H1 (cell line): ENCODE measurements at regions not wholly inside any gene's neighbourhood (a gene's known extent, or its start where the extent isn't known, plus 50 kb on each side); places are given as distances from the start of the nearest gene placed in this dataset.

ENCODE experiments used
- CTCF ChIA-PET: fragments of 300-600 bp; sonication (Branson Sonifier 250); formaldehyde crosslinking; loops from one replicate; lab custom pipeline; 2021; ENCODE audit not compliant: partially characterized antibody; lab: Charles Lee
- POLR2A ChIA-PET: fragments of 300-600 bp; sonication (Branson Sonifier 250); formaldehyde crosslinking; loops from one replicate; lab custom pipeline; 2021; ENCODE audit warnings: inconsistent platforms; ENCODE audit not compliant: partially characterized antibody; lab: Charles Lee
- DNase-seq, 2 experiments: peaks; one replicate each; pipeline versions ENCODE4 v3.0.0 to v3.0.0-alpha.2; 2010 to 2022; ENCODE audit warnings: low spot score in 2 of 2, low read depth in 1 of 2, mixed read lengths in 1 of 2
- FAIRE-seq: peaks from 2 replicates; lab custom pipeline; 2011; peaks lifted over from hg19 to GRCh38; lab: Jason Lieb, UNC
- H2AFZ ChIP-seq: 2 replicates; pipeline ENCODE4 v1.8.1; 2012; ENCODE audit warnings: low read length, inconsistent platforms
- H2AK5ac ChIP-seq: 2 replicates; pipeline ENCODE4 v1.6.1; 2013; ENCODE audit warnings: low read depth, low read length
- H2BK120ac ChIP-seq: replicated peaks from 2 replicates; pipeline ENCODE3; 2013; ENCODE audit warnings: low read depth, low read length, inconsistent platforms
- H2BK12ac ChIP-seq: 2 replicates; pipeline ENCODE4 v1.6.1; 2013; ENCODE audit warnings: low read depth, low read length
- H2BK15ac ChIP-seq: 2 replicates; pipeline ENCODE4 v1.6.1; 2013; ENCODE audit warnings: low read length
- H2BK20ac ChIP-seq: 2 replicates; pipeline ENCODE4 v1.6.1; 2013; ENCODE audit warnings: low read length
- H2BK5ac ChIP-seq: 2 replicates; pipeline ENCODE4 v1.6.1; 2013; ENCODE audit warnings: low read depth, low read length
- H3K14ac ChIP-seq: 2 replicates; pipeline ENCODE4 v1.6.1; 2013; ENCODE audit warnings: inconsistent platforms; ENCODE audit not compliant: insufficient read length
- H3K18ac ChIP-seq: 2 replicates; pipeline ENCODE4 v1.6.1; 2013; ENCODE audit warnings: low read length; ENCODE audit errors: extremely low read depth
- H3K23ac ChIP-seq: 2 replicates; pipeline ENCODE4 v1.6.1; 2013; ENCODE audit warnings: inconsistent platforms; ENCODE audit not compliant: insufficient read length
- H3K23me2 ChIP-seq: 2 replicates; pipeline ENCODE4 v1.6.1; 2013; ENCODE audit warnings: low read depth, low read length
- H3K27ac ChIP-seq: 2 replicates; pipeline ENCODE4 v1.6.1; 2011; ENCODE audit warnings: low read depth, low read length, inconsistent platforms
- H3K27me3 ChIP-seq, 4 experiments: replicated peaks in 1 of 4; 1 replicate in 1 of 4; 2 replicates in 3 of 4; pipeline versions ENCODE4 v1.6.1 to v1.8.1; 2011 to 2013; ENCODE audit warnings: low read length in 3 of 4, mild to moderate bottlenecking in 3 of 4, inconsistent platforms in 2 of 4, mixed read lengths in 2 of 4, moderate library complexity in 1 of 4; ENCODE audit not compliant: control insufficient read depth in 3 of 4, insufficient read depth in 3 of 4; ENCODE audit errors: extremely low read depth in 1 of 4
- H3K36me3 ChIP-seq, 4 experiments: 2 replicates each; pipeline versions ENCODE4 v1.6.1 to v1.8.1; 2011 to 2013; ENCODE audit warnings: mild to moderate bottlenecking in 4 of 4, low read length in 3 of 4, moderate library complexity in 2 of 4, control low read depth in 1 of 4, inconsistent platforms in 1 of 4; ENCODE audit not compliant: insufficient read depth in 4 of 4, control insufficient read depth in 2 of 4
- H3K4ac ChIP-seq: replicated peaks from 2 replicates; pipeline ENCODE3; 2013; ENCODE audit warnings: low read length, low read depth, mixed read lengths, inconsistent platforms; ENCODE audit not compliant: insufficient read length
- H3K4me1 ChIP-seq, 4 experiments: replicated peaks in 1 of 4; 1 replicate in 1 of 4; 2 replicates in 3 of 4; pipeline versions ENCODE4 v1.6.1 to v1.8.1; 2011 to 2013; ENCODE audit warnings: low read length in 3 of 4, inconsistent platforms in 2 of 4, mixed read lengths in 1 of 4; ENCODE audit not compliant: insufficient read depth in 4 of 4, control insufficient read depth in 3 of 4
- H3K4me2 ChIP-seq, 2 experiments: 2 replicates each; pipeline versions ENCODE4 v1.6.1 to v1.8.1; 2011 to 2013; ENCODE audit warnings: low read depth in 2 of 2, low read length in 2 of 2, control low read depth in 1 of 2, inconsistent platforms in 1 of 2, mild to moderate bottlenecking in 1 of 2; ENCODE audit not compliant: insufficient read depth in 1 of 2
- H3K4me3 ChIP-seq, 4 experiments: fragments of 200-600, 300-600 bp in 1 of 4; sonication (generic), shearing (Covaris generic), sonication (Bioruptor Twin) in 1 of 4; 2 replicates each; pipeline versions ENCODE4 v1.5.1 to v1.8.1; 2011 to 2016; ENCODE audit warnings: low read length in 4 of 4, low read depth in 3 of 4, control low read depth in 2 of 4, inconsistent platforms in 2 of 4, mild to moderate bottlenecking in 2 of 4, mixed read lengths in 1 of 4, moderate library complexity in 1 of 4; ENCODE audit not compliant: insufficient read depth in 2 of 4; ENCODE audit errors: extremely low read depth in 1 of 4
- H3K56ac ChIP-seq: replicated peaks from 2 replicates; pipeline ENCODE3; 2013; ENCODE audit warnings: low read depth, mild to moderate bottlenecking, mixed read lengths, low read length, inconsistent platforms; ENCODE audit not compliant: insufficient read length
- H3K79me1 ChIP-seq: 2 replicates; pipeline ENCODE4 v1.6.1; 2013; ENCODE audit warnings: low read depth, low read length, control low read depth
- H3K79me2 ChIP-seq, 2 experiments: 2 replicates each; pipeline versions ENCODE4 v1.6.1 to v1.8.1; 2012 to 2013; ENCODE audit warnings: low read length in 2 of 2, mild to moderate bottlenecking in 2 of 2, inconsistent platforms in 1 of 2; ENCODE audit not compliant: insufficient read depth in 2 of 2, control insufficient read depth in 1 of 2
- H3K9ac ChIP-seq, 4 experiments: replicated peaks in 1 of 4; 1 replicate in 1 of 4; 2 replicates in 3 of 4; pipeline versions ENCODE4 v1.6.1 to v1.8.1; 2011 to 2013; ENCODE audit warnings: low read depth in 3 of 4, low read length in 3 of 4, control low read depth in 2 of 4, mild to moderate bottlenecking in 2 of 4, moderate library complexity in 2 of 4, inconsistent platforms in 1 of 4; ENCODE audit errors: extremely low read depth in 1 of 4
- H3K9me3 ChIP-seq, 2 experiments: 2 replicates each; pipeline versions ENCODE4 v1.6.1 to v1.8.1; 2012 to 2013; ENCODE audit warnings: mild to moderate bottlenecking in 2 of 2, moderate library complexity in 2 of 2, control low read depth in 1 of 2, inconsistent platforms in 1 of 2, low read depth in 1 of 2, low read length in 1 of 2, mixed read lengths in 1 of 2; ENCODE audit not compliant: insufficient read depth in 2 of 2
- H4K20me1 ChIP-seq, 2 experiments: replicated peaks in 1 of 2; 2 replicates each; pipeline versions ENCODE3 to v1.8.1; 2011 to 2013; ENCODE audit warnings: inconsistent platforms in 2 of 2, low read length in 2 of 2, mild to moderate bottlenecking in 1 of 2; ENCODE audit not compliant: insufficient read depth in 2 of 2, control insufficient read depth in 1 of 2
- H4K5ac ChIP-seq: 2 replicates; pipeline ENCODE4 v1.6.1; 2013; ENCODE audit warnings: low read length, low read depth, mixed read lengths, inconsistent platforms; ENCODE audit not compliant: insufficient read length
- H4K8ac ChIP-seq: 2 replicates; pipeline ENCODE4 v1.8.0; 2013; ENCODE audit warnings: mild to moderate bottlenecking, moderate library complexity, low read length, inconsistent platforms; ENCODE audit not compliant: insufficient read depth; ENCODE audit errors: extremely low read depth
- H4K91ac ChIP-seq: replicated peaks from 2 replicates; pipeline ENCODE3; 2013; ENCODE audit warnings: low read length, mixed read lengths, inconsistent platforms; ENCODE audit not compliant: insufficient read length
- BCL11A ChIP-seq, 2 experiments: IDR thresholded peaks; one replicate each; pipeline ENCODE4 v1.6.1; 2011; ENCODE audit warnings: low read depth in 2 of 2, low read length in 2 of 2, mild to moderate bottlenecking in 2 of 2
- SIX5 ChIP-seq: IDR thresholded peaks from 2 replicates; pipeline ENCODE4 v1.6.1; 2011; ENCODE audit warnings: mild to moderate bottlenecking, low read depth, low read length
- TBP ChIP-seq: IDR thresholded peaks from 2 replicates; pipeline ENCODE4 v1.6.1; 2011; ENCODE audit warnings: low read depth, low read length, improper control_type of control experiment
- WGBS, 2 experiments: shearing (Covaris generic) in 1 of 2; methylation state at CpG; one replicate each; pipeline versions ENCODE4 v1.1.6 to v1.1.7; 2013 to 2015; ENCODE audit warnings: low lambda C conversion rate in 2 of 2, mixed read lengths in 2 of 2, inconsistent platforms in 1 of 2, low coverage in 1 of 2, missing lambda C conversion rate in 1 of 2; ENCODE audit not compliant: insufficient replicate concordance in 2 of 2, insufficient coverage in 1 of 2, insufficient read length in 1 of 2; ENCODE audit errors: extremely low coverage in 1 of 2, missing lambda C conversion rate in 1 of 2; 5-methylcytosine and 5-hydroxymethylcytosine counted together

- Histone ChIP-seq H3K79me1 (no peaks in the 10 kb centered on the region), H3K23me2 (no peaks in the 10 kb centered on the region), H3K27ac (no peak overlapping the region), H2BK12ac (no peak overlapping the region), H3K79me2 (no peaks in the 10 kb centered on the region), H3K14ac (no peak overlapping the region), H3K36me3 (0 out of 8 replicates have a peak, but pooled peaks cover 0 to 3% (median 0%) of the 10 kb centered on the region in 4 experiments), H2BK5ac (no peak overlapping the region), H3K9ac (no peak overlapping the region), H3K4me1 (no peaks in the 10 kb centered on the region), H3K27me3 (no peaks in the 10 kb centered on the region), H4K8ac (no peak overlapping the region), H2BK120ac (no peak overlapping the region), H4K20me1 (peaks cover 1 to 5% of the 10 kb centered on the region in 2 experiments), H3K4ac (no peak overlapping the region), H3K18ac (no peak overlapping the region), H2AK5ac (no peak overlapping the region), H3K23ac (no peak overlapping the region), H3K4me3 (no peak overlapping the region), H2BK15ac (no peak overlapping the region), H3K56ac (no peak overlapping the region), H3K9me3 (no peaks in the 10 kb centered on the region), H4K5ac (no peak overlapping the region), H4K91ac (no peak overlapping the region), H3K4me2 (no peak overlapping the region), H2AFZ (no peak overlapping the region), H2BK20ac (no peak overlapping the region)
- ChIA-PET CTCF (interaction anchor here (1.2 to 1.8 kb wide), 3 partner anchors 10 to 107 kb away, joined by 4 to 19 read pairs (median 4); no protein-coding TSS in a partner anchor), POLR2A (no interaction called here)
- 91% methylated on average over 2 of the region's 2 CpGs; no CpG with 5 or more reads in 1 of the 2 experiments for WGBS, 2 experiments
- FAIRE-seq (no peak), DNase-seq (no peak)
- TF ChIP-seq SIX5 (no peak), TBP (no peak), BCL11A (IDR thresholded peaks at IDR 0.05; ENCODE audit: low read depth in 2 of 2, low read length in 2 of 2) (no peak)
Measured at GRCh38 chr20:3325864-3326263, 81.6 kb downstream of the DNAAF9 start.
